A549 (cell line): ENCODE measurements at regions not wholly inside any gene's neighbourhood (a gene's known extent, or its start where the extent isn't known, plus 50 kb on each side); places are given as distances from the start of the nearest gene placed in this dataset.

Source experiments
- BHLHE40 ChIP-seq: IDR thresholded peaks from 2 replicates; pipeline ENCODE4 v1.6.1; 2012; ENCODE audit warnings: low read depth, low read length, inconsistent platforms
- CBX2 ChIP-seq: fragments of 200-600 bp; sonication (generic); IDR thresholded peaks from 2 replicates; pipeline ENCODE4 v1.6.1; 2016; ENCODE audit warnings: low read depth, mild to moderate bottlenecking, borderline replicate concordance
- CTCF ChIP-seq: fragments of >200 bp; sonication (Bioruptor Twin); formaldehyde crosslinking; IDR thresholded peaks from 3 replicates; pipeline ENCODE4 v1.5.1; 2016
- EP300 ChIP-seq, 2 experiments: fragments of >200 bp; sonication (Bioruptor Twin); formaldehyde crosslinking; IDR thresholded peaks; 2 replicates in 1 of 2; 3 replicates in 1 of 2; pipeline ENCODE4 v1.6.1; 2016 to 2017
- MAFK ChIP-seq: fragments of 450-650 bp; IDR thresholded peaks from 2 replicates; pipeline ENCODE4 v1.6.1; 2014; ENCODE audit not compliant: partially characterized antibody
- MAX ChIP-seq: IDR thresholded peaks from 2 replicates; pipeline ENCODE4 v1.6.1; 2012
- MYC ChIP-seq: IDR thresholded peaks from 2 replicates; pipeline ENCODE4 v1.6.1; 2012; ENCODE audit warnings: mild to moderate bottlenecking, inconsistent platforms, low read length, improper control_type of control experiment, borderline replicate concordance
- POLR2A ChIP-seq: IDR thresholded peaks from 2 replicates; pipeline ENCODE4 v1.6.1; 2012; ENCODE audit warnings: mild to moderate bottlenecking, low read length
- RAD21 ChIP-seq, 2 experiments: fragments of >200 bp in 1 of 2; sonication (Bioruptor Twin) in 1 of 2; formaldehyde crosslinking in 1 of 2; IDR thresholded peaks in 1 of 2; conservative IDR thresholded peaks in 1 of 2; 2 replicates in 1 of 2; 3 replicates in 1 of 2; pipeline ENCODE4 v1.6.1; 2012 to 2018; ENCODE audit warnings: inconsistent platforms in 1 of 2
- RCOR1 ChIP-seq: fragments of 150-350 bp; IDR thresholded peaks from 2 replicates; pipeline ENCODE4 v1.6.1; 2014; ENCODE audit warnings: antibody characterized with exemption, low read length, low read depth
- RNF2 ChIP-seq: fragments of 200-600 bp; sonication (generic); IDR thresholded peaks from 2 replicates; pipeline ENCODE4 v1.6.1; 2016; ENCODE audit warnings: low read depth, mild to moderate bottlenecking, antibody characterized with exemption, moderate library complexity, borderline replicate concordance
- USF2 ChIP-seq: fragments of 450-650 bp; IDR thresholded peaks from 2 replicates; pipeline ENCODE4 v1.6.1; 2014; ENCODE audit warnings: antibody characterized with exemption
- TF ChIP-seq, protein P1 (sequence below): fragments of 150-350 bp; IDR thresholded peaks from 2 replicates; pipeline ENCODE4 v1.6.1; 2014; ENCODE audit warnings: low read depth, mild to moderate bottlenecking, low read length
- TF ChIP-seq, protein P2 (sequence below): fragments of 200-600 bp; sonication (generic); IDR thresholded peaks from 2 replicates; pipeline ENCODE4 v1.6.1; 2016; ENCODE audit warnings: antibody characterized with exemption, mild to moderate bottlenecking, moderate library complexity

DNA sequence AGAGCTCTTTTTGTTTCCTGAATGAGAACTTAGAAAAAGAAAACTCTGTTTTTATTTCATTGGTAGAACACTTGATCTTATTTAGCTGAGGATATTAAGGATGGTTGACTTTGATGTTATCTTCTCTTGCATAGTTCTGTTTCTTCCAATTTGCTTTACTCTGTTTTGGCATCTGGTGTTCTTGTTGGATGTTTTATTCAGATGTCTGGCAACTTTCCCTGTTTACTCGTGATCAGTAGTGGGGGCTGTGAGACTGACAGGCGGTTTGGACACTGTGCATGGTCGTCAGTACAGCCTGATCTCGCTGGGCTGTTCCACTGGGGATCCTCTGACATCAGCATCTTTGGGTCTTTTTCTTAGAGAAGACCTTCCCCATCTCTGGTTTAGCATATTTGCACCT is 100.1 kb downstream of the TSN start:
- TF ChIP-seq, protein P1, sequence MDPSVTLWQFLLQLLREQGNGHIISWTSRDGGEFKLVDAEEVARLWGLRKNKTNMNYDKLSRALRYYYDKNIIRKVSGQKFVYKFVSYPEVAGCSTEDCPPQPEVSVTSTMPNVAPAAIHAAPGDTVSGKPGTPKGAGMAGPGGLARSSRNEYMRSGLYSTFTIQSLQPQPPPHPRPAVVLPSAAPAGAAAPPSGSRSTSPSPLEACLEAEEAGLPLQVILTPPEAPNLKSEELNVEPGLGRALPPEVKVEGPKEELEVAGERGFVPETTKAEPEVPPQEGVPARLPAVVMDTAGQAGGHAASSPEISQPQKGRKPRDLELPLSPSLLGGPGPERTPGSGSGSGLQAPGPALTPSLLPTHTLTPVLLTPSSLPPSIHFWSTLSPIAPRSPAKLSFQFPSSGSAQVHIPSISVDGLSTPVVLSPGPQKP = no peak
- no peak for TF ChIP-seq CTCF
- TF ChIP-seq EP300 (IDR thresholded peaks at IDR 0.05) = no peak
- no peak for TF ChIP-seq POLR2A
- TF ChIP-seq BHLHE40 = no peak
- TF ChIP-seq USF2 = no peak
- no peak for TF ChIP-seq MAX
- no peak for TF ChIP-seq RAD21 (conservative IDR thresholded peaks at IDR 0.05 in 1 of 2, IDR thresholded peaks at IDR 0.05 in 1 of 2)
- TF ChIP-seq, protein P2, sequence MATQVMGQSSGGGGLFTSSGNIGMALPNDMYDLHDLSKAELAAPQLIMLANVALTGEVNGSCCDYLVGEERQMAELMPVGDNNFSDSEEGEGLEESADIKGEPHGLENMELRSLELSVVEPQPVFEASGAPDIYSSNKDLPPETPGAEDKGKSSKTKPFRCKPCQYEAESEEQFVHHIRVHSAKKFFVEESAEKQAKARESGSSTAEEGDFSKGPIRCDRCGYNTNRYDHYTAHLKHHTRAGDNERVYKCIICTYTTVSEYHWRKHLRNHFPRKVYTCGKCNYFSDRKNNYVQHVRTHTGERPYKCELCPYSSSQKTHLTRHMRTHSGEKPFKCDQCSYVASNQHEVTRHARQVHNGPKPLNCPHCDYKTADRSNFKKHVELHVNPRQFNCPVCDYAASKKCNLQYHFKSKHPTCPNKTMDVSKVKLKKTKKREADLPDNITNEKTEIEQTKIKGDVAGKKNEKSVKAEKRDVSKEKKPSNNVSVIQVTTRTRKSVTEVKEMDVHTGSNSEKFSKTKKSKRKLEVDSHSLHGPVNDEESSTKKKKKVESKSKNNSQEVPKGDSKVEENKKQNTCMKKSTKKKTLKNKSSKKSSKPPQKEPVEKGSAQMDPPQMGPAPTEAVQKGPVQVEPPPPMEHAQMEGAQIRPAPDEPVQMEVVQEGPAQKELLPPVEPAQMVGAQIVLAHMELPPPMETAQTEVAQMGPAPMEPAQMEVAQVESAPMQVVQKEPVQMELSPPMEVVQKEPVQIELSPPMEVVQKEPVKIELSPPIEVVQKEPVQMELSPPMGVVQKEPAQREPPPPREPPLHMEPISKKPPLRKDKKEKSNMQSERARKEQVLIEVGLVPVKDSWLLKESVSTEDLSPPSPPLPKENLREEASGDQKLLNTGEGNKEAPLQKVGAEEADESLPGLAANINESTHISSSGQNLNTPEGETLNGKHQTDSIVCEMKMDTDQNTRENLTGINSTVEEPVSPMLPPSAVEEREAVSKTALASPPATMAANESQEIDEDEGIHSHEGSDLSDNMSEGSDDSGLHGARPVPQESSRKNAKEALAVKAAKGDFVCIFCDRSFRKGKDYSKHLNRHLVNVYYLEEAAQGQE = no peak
- no peak for TF ChIP-seq RNF2
- no peak for TF ChIP-seq MYC
- TF ChIP-seq MAFK = no peak
- no peak for TF ChIP-seq CBX2
- TF ChIP-seq RCOR1 = no peak
